ENCODE measurements at regions not wholly inside any gene's neighbourhood (a gene's known extent, or its start where the extent isn't known, plus 50 kb on each side); places are given as distances from the start of the nearest gene placed in this dataset.

DNA sequence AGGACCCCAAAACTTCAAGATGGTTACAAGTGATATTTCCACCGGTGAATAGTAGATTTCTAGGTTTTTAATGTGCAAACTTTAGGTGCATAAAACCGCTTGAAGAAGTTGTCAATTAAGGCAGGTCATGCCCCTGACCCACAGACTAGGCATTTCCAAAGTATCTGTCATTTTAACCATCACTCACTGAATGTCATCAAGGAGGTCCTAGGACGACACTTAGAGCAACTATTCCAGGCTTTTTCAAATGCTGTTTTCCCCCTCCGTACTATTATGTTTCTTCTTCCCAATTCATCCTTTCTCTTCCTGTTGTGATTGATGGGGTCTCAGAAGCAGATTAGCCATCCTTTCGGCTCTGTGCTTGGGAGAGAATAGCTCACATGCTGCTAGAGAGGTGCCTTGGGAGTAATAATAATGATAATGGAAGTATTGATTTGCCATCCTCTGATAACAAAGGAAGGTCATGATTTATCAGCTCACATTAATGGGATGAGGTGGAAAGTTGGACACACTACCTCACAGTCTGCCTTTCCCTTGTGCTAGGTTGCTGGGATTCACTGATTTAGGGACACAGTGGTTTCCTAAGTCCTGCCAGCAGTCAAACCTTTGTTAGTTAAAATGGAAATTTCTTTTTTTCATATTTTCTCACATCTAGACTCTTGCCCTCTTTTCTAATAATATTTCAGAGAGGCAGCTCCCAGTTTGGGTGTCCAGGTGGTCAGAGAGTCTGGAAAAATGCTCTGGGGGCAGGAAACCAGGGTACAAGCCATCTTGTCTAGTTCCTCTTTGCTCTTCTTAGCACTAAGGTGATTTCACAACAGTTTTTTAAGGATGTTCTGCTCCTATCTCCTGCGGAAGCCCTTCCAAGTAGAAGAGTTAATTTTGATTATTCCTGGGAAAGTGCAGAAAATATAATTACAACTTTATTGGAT lies 67.0 kb downstream of the PTTG1 start:
- TF ChIP-seq MAX (IDR thresholded peaks at IDR 0.05), result no peak
- TF ChIP-seq ARID2 (CRISPR knock-in tag; IDR thresholded peaks at IDR 0.05; ENCODE audit: borderline replicate concordance), result no peak
- no peak for TF ChIP-seq CEBPZ (IDR thresholded peaks at IDR 0.05; ENCODE audit: low read length)

Data from HepG2 (cell line).